GM12878 (cell line): ENCODE measurements at regions not wholly inside any gene's neighbourhood (a gene's known extent, or its start where the extent isn't known, plus 50 kb on each side); places are given as distances from the start of the nearest gene placed in this dataset.

ENCODE experiments used
- ATAC-seq: fragments of 200-7000 bp; cut with Tn5 transposase; 3 replicates; pipeline ENCODE4 v1.9.1; 2020; ENCODE audit warnings: mild to moderate bottlenecking, moderate library complexity
- BruUV-seq: library from RNA; stranded (reverse); fragments of 400-500 nt; replicated peaks from 2 replicates; lab custom pipeline; 2021; lab: Mats Ljungman, UMichigan
- CTCF ChIA-PET: fragments of 300-600 bp; sonication (Branson Sonifier 250); formaldehyde crosslinking; extraction: SDS; loops from one replicate; lab custom pipeline; 2021; ENCODE audit warnings: inconsistent platforms; lab: Yijun Ruan, JAX
- POLR2A ChIA-PET: fragments of 350-600 bp; formaldehyde crosslinking; extraction: SDS; loops from one replicate; lab custom pipeline; 2021; ENCODE audit warnings: inconsistent platforms; lab: Charles Lee
- RAD21 ChIA-PET: fragments of 300-600 bp; sonication (Branson Sonifier 250); formaldehyde crosslinking; loops from one replicate; lab custom pipeline; 2023; ENCODE audit warnings: antibody characterized with exemption; ENCODE audit not compliant: unreplicated experiment; lab: Charles Lee
- SMC1A ChIA-PET: fragments of 300-600 bp; sonication (Branson Sonifier 250); formaldehyde crosslinking; loops from one replicate; lab custom pipeline; 2023; ENCODE audit not compliant: unreplicated experiment, uncharacterized antibody; lab: Charles Lee
- DNase-seq: peaks from one replicate; pipeline ENCODE4 v3.0.0-alpha.2; 2011; ENCODE audit warnings: low read depth, low spot score
- FAIRE-seq: peaks from 3 replicates; lab custom pipeline; 2011; peaks lifted over from hg19 to GRCh38; lab: Jason Lieb, UNC
- H2AFZ ChIP-seq: 2 replicates; pipeline ENCODE4 v1.6.0; 2011; ENCODE audit warnings: low read depth, low read length, control low read depth; ENCODE audit not compliant: control insufficient read depth
- H3K27ac ChIP-seq: 2 replicates; pipeline ENCODE4 v1.5.1; 2011; ENCODE audit warnings: control low read depth; ENCODE audit not compliant: control insufficient read depth, insufficient read depth
- H3K27me3 ChIP-seq, 2 experiments: replicated peaks in 1 of 2; 2 replicates each; pipeline versions ENCODE4 v1.6.0 to v1.6.1; 2011; ENCODE audit warnings: low read length in 1 of 2; ENCODE audit not compliant: control insufficient read depth in 2 of 2, insufficient read depth in 2 of 2
- H3K36me3 ChIP-seq, 2 experiments: 2 replicates each; pipeline ENCODE4 v1.5.1; 2011; ENCODE audit warnings: low read length in 1 of 2; ENCODE audit not compliant: control insufficient read depth in 2 of 2, insufficient read depth in 2 of 2
- H3K4me1 ChIP-seq: 2 replicates; pipeline ENCODE4 v1.6.1; 2011; ENCODE audit warnings: mild to moderate bottlenecking, low read length, moderate library complexity, mixed read lengths; ENCODE audit not compliant: control insufficient read depth, insufficient read depth
- H3K4me2 ChIP-seq: 2 replicates; pipeline ENCODE4 v1.6.0; 2011; ENCODE audit warnings: control low read depth; ENCODE audit not compliant: control insufficient read depth, insufficient read depth
- H3K4me3 ChIP-seq: fragments of 200-600 bp; sonication (generic); 2 replicates; pipeline ENCODE4 v1.5.1; 2016
- H3K79me2 ChIP-seq: 2 replicates; pipeline ENCODE4 v1.6.0; 2011; ENCODE audit warnings: low read length; ENCODE audit not compliant: control insufficient read depth, insufficient read depth
- H3K9ac ChIP-seq: 2 replicates; pipeline ENCODE4 v1.8.0; 2011; ENCODE audit warnings: low read length, control low read depth, mixed read lengths; ENCODE audit not compliant: control insufficient read depth, insufficient read depth
- H3K9me3 ChIP-seq: replicated peaks from 3 replicates; pipeline ENCODE4 v1.5.1; 2011; ENCODE audit warnings: mild to moderate bottlenecking, low read length; ENCODE audit not compliant: control insufficient read depth, insufficient read depth
- H4K20me1 ChIP-seq: 2 replicates; pipeline ENCODE4 v1.6.0; 2011; ENCODE audit not compliant: control insufficient read depth, insufficient read depth
- CBFB ChIP-seq: IDR thresholded peaks from 2 replicates; pipeline ENCODE4 v1.6.1; 2016; ENCODE audit warnings: antibody characterized with exemption, low read depth
- CBX3 ChIP-seq: fragments of 200-600 bp; sonication (generic); IDR thresholded peaks from 2 replicates; pipeline ENCODE4 v1.6.1; 2016; ENCODE audit warnings: low read depth, borderline replicate concordance
- CHD4 ChIP-seq: fragments of 200-600 bp; sonication (generic); IDR thresholded peaks from 2 replicates; pipeline ENCODE4 v1.6.1; 2016; ENCODE audit warnings: mild to moderate bottlenecking
- LARP7 ChIP-seq: fragments of 450-650 bp; IDR thresholded peaks from 2 replicates; pipeline ENCODE4 v1.6.1; 2017; ENCODE audit warnings: mild to moderate bottlenecking
- NR2C2 ChIP-seq: IDR thresholded peaks from 2 replicates; pipeline ENCODE4 v1.6.1; 2011; ENCODE audit warnings: borderline replicate concordance, low read depth; ENCODE audit not compliant: control insufficient read depth, insufficient read length
- PAX5 ChIP-seq: IDR thresholded peaks from 2 replicates; pipeline ENCODE4 v1.6.1; 2011; ENCODE audit warnings: low read depth, low read length, borderline replicate concordance
- POLR2A ChIP-seq: IDR thresholded peaks from 2 replicates; pipeline ENCODE4 v1.6.1; 2011; ENCODE audit warnings: low read depth, mild to moderate bottlenecking, low read length
- POU2F2 ChIP-seq: IDR thresholded peaks from 3 replicates; pipeline ENCODE4 v1.6.1; 2011; ENCODE audit warnings: low read depth, mild to moderate bottlenecking, low read length, borderline replicate concordance
- RAD21 ChIP-seq: IDR thresholded peaks from 2 replicates; pipeline ENCODE4 v1.6.1; 2011; ENCODE audit warnings: mild to moderate bottlenecking, low read depth, low read length, moderate library complexity; ENCODE audit not compliant: insufficient read depth
- WGBS: methylation state at CpG from one replicate; pipeline ENCODE4 v1.1.6; 2016; ENCODE audit warnings: low lambda C conversion rate; ENCODE audit not compliant: insufficient replicate concordance, insufficient coverage; ENCODE audit errors: missing lambda C conversion rate; 5-methylcytosine and 5-hydroxymethylcytosine counted together
- in situ Hi-C: fragments of 300-500 bp; cut with MboI; formaldehyde crosslinking; loops from 9 replicates; pipeline ENCODE4 v1.14.3; 2018; ENCODE audit warnings: mixed read lengths
- intact Hi-C: fragments of 100-400 bp; cut with micrococcal nuclease; formaldehyde crosslinking; loops from one replicate; pipeline ENCODE4 v1.14.2; 2022; ENCODE audit not compliant: unreplicated experiment
- TF ChIP-seq, protein P1 (sequence below): IDR thresholded peaks from 2 replicates; pipeline ENCODE4 v1.6.1; 2012; ENCODE audit warnings: mild to moderate bottlenecking, low read depth, low read length
- TF ChIP-seq, protein P2 (sequence below): fragments of 450-650 bp; IDR thresholded peaks from 2 replicates; pipeline ENCODE4 v1.6.1; 2016; ENCODE audit warnings: mild to moderate bottlenecking

DNA sequence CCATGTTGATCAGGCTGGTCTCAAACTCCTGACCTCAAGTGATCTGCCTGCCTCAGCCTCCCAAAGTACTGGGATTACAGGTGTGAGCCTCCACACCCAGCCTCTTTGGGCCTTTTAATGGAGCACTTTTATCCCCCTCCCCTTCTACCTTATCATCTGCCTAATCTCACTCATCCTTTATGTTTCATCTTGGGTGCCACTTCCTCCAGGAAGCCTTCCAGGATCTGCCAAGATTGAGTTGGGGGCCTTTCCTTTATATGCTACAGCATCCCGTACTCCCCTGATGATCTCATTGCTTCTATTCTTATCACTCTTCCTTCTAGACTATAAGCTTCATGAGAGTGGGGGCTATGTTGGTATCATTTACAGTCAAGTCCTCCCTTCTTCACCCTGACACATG is 192.8 kb upstream of the WSCD1 start (continued):
- TF ChIP-seq, protein P1, sequence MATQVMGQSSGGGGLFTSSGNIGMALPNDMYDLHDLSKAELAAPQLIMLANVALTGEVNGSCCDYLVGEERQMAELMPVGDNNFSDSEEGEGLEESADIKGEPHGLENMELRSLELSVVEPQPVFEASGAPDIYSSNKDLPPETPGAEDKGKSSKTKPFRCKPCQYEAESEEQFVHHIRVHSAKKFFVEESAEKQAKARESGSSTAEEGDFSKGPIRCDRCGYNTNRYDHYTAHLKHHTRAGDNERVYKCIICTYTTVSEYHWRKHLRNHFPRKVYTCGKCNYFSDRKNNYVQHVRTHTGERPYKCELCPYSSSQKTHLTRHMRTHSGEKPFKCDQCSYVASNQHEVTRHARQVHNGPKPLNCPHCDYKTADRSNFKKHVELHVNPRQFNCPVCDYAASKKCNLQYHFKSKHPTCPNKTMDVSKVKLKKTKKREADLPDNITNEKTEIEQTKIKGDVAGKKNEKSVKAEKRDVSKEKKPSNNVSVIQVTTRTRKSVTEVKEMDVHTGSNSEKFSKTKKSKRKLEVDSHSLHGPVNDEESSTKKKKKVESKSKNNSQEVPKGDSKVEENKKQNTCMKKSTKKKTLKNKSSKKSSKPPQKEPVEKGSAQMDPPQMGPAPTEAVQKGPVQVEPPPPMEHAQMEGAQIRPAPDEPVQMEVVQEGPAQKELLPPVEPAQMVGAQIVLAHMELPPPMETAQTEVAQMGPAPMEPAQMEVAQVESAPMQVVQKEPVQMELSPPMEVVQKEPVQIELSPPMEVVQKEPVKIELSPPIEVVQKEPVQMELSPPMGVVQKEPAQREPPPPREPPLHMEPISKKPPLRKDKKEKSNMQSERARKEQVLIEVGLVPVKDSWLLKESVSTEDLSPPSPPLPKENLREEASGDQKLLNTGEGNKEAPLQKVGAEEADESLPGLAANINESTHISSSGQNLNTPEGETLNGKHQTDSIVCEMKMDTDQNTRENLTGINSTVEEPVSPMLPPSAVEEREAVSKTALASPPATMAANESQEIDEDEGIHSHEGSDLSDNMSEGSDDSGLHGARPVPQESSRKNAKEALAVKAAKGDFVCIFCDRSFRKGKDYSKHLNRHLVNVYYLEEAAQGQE: no peak
- TF ChIP-seq, all 136 proteins: peak for 0

DNA sequence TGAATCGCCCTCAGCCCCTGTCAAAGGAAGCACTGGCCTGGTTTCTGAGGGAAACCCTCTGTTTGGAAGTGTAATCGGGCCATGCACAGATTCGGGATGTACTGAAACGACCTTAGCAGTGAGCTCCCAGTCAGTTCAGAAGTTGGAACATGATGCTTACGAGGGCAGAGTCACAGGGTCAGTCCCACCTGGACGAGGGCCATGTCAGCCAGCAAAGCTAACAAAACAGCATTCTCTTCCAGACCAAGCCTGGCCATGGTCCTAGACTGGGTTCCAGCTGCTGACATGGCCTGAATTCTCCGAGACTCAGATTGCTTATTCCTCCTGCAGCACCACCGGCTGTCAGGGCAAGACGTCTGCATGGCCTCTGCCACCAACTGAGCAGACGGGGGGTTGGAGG is 192.2 kb upstream of the WSCD1 start:
- H4K20me1 ChIP-seq: no peaks in the 10 kb centered on the region
- H3K79me2 ChIP-seq: no peaks in the 10 kb centered on the region
- H3K9me3 ChIP-seq: no peaks in the 10 kb centered on the region
- FAIRE-seq (no peak), ATAC-seq (no peak), DNase-seq (no peak)
- H3K27me3 ChIP-seq: peaks cover 0 to 1% of the 10 kb centered on the region in 2 experiments; a peak in 1 of 4 replicates
- TF ChIP-seq RAD21 (no peak), POLR2A (no peak), NR2C2 (no peak), LARP7 (no peak), CBX3 (no peak), CHD4 (no peak), POU2F2 (no peak), PAX5 (no peak), CBFB (no peak)
- TF ChIP-seq, protein P2, sequence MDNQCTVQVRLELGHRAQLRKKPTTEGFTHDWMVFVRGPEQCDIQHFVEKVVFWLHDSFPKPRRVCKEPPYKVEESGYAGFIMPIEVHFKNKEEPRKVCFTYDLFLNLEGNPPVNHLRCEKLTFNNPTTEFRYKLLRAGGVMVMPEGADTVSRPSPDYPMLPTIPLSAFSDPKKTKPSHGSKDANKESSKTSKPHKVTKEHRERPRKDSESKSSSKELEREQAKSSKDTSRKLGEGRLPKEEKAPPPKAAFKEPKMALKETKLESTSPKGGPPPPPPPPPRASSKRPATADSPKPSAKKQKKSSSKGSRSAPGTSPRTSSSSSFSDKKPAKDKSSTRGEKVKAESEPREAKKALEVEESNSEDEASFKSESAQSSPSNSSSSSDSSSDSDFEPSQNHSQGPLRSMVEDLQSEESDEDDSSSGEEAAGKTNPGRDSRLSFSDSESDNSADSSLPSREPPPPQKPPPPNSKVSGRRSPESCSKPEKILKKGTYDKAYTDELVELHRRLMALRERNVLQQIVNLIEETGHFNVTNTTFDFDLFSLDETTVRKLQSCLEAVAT: no peak
- ChIA-PET CTCF (no interaction called here), SMC1A (no interaction called here), POLR2A (no interaction called here), RAD21 (no interaction called here)
- H3K4me2 ChIP-seq: no peak overlapping the region
- no peaks in the 10 kb centered on the region for H3K36me3 ChIP-seq
- intact Hi-C loops (no loop called here), in situ Hi-C loops (no loop called here)
- H3K4me1 ChIP-seq: no peaks in the 10 kb centered on the region
- WGBS: 9% methylated on average over 10 of the region's 10 CpGs
- H2AFZ ChIP-seq: no peak overlapping the region
- no TSS peak for BruUV-seq
- H3K27ac ChIP-seq: no peak overlapping the region
- H3K4me3 ChIP-seq: no peak overlapping the region
- H3K9ac ChIP-seq: no peak overlapping the region
